ENCODE measurements at regions not wholly inside any gene's neighbourhood (a gene's known extent, or its start where the extent isn't known, plus 50 kb on each side); places are given as distances from the start of the nearest gene placed in this dataset.

GRCh38 chr6:6752129-6752528 is 163.6 kb downstream of the LY86 start:
- H3K9me3 ChIP-seq (ENCODE audit: control insufficient read depth, low read depth, low read length): no peaks in the 10 kb centered on the region
- peak overlapping the region in 1 of 3 experiments; percentile 87; a peak in 2 of 7 replicates for H3K27ac Mint-ChIP-seq
- no peak overlapping the region for H3K4me2 ChIP-seq (ENCODE audit: insufficient read depth, insufficient read length, low read length)
- TF ChIP-seq CTCF (conservative IDR thresholded peaks at IDR 0.05): no peak
- no peak overlapping the region for H3K9ac ChIP-seq (ENCODE audit: extremely low read depth, insufficient read length, low read length)
- no peak overlapping the region for H3K56ac ChIP-seq (ENCODE audit: insufficient read length, low read depth, low read length)
- H3K79me2 ChIP-seq (ENCODE audit: insufficient read depth, low read length): no peaks in the 10 kb centered on the region
- no peaks in the 10 kb centered on the region for H3K4me1 ChIP-seq (ENCODE audit: insufficient read depth, low read length)
- H3K27ac ChIP-seq (ENCODE audit: insufficient read length, low read depth, low read length): no peak overlapping the region
- H3K4ac ChIP-seq (ENCODE audit: low read depth, low read length): no peak overlapping the region
- H3K79me1 ChIP-seq (ENCODE audit: insufficient read depth, low read depth, low read length, poor library complexity, severe bottlenecking): no peaks in the 10 kb centered on the region
- H3K9me3 Mint-ChIP-seq: peaks cover 0 to 2% of the 10 kb centered on the region in 2 experiments; a peak in 1 of 5 replicates
- H4K8ac ChIP-seq (replicated peaks; ENCODE audit: insufficient read length, low read depth, low read length): no peak overlapping the region
- no peak overlapping the region for H3T11ph ChIP-seq (ENCODE audit: low read length)
- H4K91ac ChIP-seq (ENCODE audit: insufficient read length, low read depth, low read length): no peak overlapping the region
- H2AK5ac ChIP-seq (ENCODE audit: insufficient read length, low read length): no peak overlapping the region
- no peak overlapping the region for H2BK12ac ChIP-seq (ENCODE audit: insufficient read length, low read depth, low read length)
- H2BK15ac ChIP-seq (ENCODE audit: low read depth, low read length): no peak overlapping the region
- H3K14ac ChIP-seq (ENCODE audit: insufficient read depth, low read length): no peak overlapping the region
- WGBS (ENCODE audit: extremely low coverage, insufficient read length, low lambda C conversion rate): no CpG with 5 or more reads among the region's 4 CpGs
- H3K27me3 ChIP-seq (ENCODE audit: insufficient read depth, low read length): no peaks in the 10 kb centered on the region
- H2BK5ac ChIP-seq (ENCODE audit: insufficient read length, low read length): no peak overlapping the region
- DNase-seq: no peak
- H2AFZ ChIP-seq (ENCODE audit: low read length): no peak overlapping the region
- H4K20me1 ChIP-seq (ENCODE audit: control insufficient read depth, insufficient read depth, insufficient read length): no peaks in the 10 kb centered on the region
- no peak overlapping the region for H3K18ac ChIP-seq (ENCODE audit: insufficient read length, low read depth, low read length)
- H3K4me1 Mint-ChIP-seq: peaks cover 29 to 31% of the 10 kb centered on the region in 2 experiments
- H3K36me3 Mint-ChIP-seq (ENCODE audit: insufficient read depth in 1 of 3, low read depth in 3 of 3): no peaks in the 10 kb centered on the region; a peak in 1 of 7 replicates
- no peak overlapping the region for H2BK20ac ChIP-seq (ENCODE audit: low read depth, low read length, poor library complexity, severe bottlenecking)
- H4K5ac ChIP-seq (ENCODE audit: insufficient read length, low read depth, low read length): no peak overlapping the region
- H3K4me3 Mint-ChIP-seq: no peak overlapping the region
- H3K23ac ChIP-seq (ENCODE audit: insufficient read length, low read depth, low read length): no peak overlapping the region
- H3K27me3 Mint-ChIP-seq (ENCODE audit: low read depth): peaks cover 2% of the 10 kb centered on the region
- no peak overlapping the region for H2BK120ac ChIP-seq (ENCODE audit: low read depth, low read length, poor library complexity, severe bottlenecking)
- no peaks in the 10 kb centered on the region for H3K23me2 ChIP-seq (ENCODE audit: insufficient read length, low read depth, low read length, poor library complexity, severe bottlenecking)
